Ammon's horn (tissue), 1 donor: ENCODE measurements at regions not wholly inside any gene's neighbourhood (a gene's known extent, or its start where the extent isn't known, plus 50 kb on each side); places are given as distances from the start of the nearest gene placed in this dataset.

Source experiments
- DNase-seq: peaks from one replicate; pipeline ENCODE4 v3.0.0-alpha.2; 2016; ENCODE audit warnings: low spot score

GRCh38 chr1:36721261-36721660, 238.5 kb upstream of the CSF3R start:
- no peak for DNase-seq

GRCh38 chr1:36717431-36717830, 234.7 kb upstream of the CSF3R start:
- DNase-seq = no peak

DNA sequence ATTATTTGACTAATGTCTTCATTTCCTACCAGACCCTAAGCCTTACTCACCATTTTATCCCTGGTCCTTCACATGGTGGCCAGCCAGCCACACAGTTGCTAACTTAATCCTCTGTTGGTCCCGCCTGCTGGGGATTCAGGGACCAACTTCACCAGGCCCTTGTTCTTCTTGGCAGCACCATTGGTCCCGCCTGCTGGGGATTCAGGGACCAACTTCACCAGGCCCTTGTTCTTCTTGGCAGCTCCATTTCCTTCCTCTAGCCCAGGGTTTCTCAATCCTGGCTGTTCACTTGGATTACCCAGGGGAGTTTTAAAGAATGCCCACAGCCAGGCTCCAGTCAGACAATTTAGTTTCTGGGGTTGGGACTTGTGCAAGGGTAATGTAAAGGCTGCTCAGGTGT, 233.1 kb upstream of the CSF3R start:
- DNase-seq = no peak

- no peak for DNase-seq
Observed at GRCh38 chr1:36714301-36714700, 231.6 kb upstream of the CSF3R start.

DNA sequence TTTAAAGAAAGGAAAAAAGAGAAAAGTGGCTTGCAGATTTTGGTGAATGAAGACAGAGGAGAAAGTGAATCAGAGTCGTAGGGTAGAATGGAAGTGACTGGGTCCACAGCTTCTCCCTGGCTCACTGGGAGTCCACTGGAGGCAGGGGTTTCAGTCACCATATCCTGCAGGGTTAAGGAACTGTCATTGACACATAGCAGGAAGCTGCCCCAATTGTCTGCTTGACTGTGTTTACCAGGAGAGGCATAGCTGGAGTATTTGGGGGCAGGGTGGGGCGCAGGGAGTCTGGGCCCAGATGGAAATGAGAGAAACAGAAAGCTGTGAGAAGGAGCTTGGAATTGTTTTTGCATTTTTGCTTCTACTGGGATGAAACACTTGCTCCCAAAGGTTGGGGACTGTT, 228.8 kb upstream of the CSF3R start:
- no peak for DNase-seq

DNA sequence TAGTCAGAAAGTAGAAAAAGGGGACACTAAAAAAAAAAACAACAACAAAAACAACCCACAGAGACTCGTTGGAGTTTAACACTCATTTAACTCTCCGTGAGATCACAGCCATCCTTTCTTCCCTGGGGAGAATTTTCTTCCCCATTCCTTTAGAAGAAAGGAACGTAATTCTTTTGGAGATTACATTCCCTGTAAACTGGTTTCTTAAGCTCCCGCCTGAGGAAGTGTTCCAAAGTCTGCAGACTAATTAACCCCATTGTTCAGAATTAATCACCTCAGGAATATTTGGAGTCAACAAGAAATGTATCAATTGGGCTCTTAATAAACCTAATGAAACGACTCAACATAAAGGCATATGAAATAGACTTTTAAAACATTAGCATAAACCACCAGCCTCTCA, 228.2 kb upstream of the CSF3R start:
- no peak for DNase-seq

DNA sequence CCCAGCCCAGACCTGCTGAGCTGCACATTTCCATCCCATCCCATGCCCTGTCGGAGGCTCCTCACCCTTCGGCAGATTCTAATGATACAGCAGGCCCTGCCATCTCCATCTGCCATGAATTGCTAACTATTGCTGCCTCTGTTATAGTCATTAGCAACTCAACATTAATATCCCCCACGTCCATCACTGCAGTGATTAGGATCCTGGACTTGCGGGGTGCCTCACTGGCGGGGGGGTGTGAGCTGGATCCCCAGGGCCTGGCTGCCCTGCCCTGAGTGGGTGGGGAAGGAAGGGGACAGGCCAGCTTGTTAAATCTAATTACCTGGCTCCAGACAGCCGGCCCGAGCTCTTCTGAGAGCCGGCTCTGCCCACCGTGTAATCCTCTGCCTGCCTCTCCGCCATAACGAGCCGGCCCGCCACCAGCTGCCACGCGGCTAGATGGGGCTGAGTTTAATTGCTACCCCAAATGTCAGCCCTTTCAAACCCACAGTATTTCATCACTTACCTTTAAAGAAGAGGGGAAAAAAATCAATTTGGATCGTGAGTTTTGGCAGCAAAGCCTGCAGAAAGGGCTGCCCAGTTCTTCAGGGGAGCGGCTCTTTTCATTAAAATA, 227.3 kb upstream of the CSF3R start:
- DNase-seq = no peak

GRCh38 chr1:36708587-36708986, 225.9 kb upstream of the CSF3R start:
- DNase-seq = no peak

DNA sequence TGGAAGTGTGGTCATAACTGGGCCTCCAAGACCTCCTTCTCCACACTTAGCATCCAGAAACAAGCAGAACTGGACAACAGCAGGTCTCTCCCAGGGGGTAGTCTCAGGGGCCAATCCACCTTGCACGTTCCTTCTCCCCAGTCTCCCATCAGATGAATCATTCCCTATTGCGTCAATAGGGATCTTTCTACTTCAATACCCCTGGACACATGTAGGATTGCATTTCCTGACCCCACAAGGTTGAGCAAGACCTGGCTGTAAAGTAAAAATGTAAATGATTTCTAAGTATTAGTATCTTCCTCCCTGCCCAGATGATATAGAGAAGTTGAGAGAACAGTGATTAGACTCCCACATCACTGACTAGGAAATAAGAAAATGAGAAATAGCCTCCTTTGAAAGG, 224.5 kb upstream of the CSF3R start:
- DNase-seq = no peak

DNA sequence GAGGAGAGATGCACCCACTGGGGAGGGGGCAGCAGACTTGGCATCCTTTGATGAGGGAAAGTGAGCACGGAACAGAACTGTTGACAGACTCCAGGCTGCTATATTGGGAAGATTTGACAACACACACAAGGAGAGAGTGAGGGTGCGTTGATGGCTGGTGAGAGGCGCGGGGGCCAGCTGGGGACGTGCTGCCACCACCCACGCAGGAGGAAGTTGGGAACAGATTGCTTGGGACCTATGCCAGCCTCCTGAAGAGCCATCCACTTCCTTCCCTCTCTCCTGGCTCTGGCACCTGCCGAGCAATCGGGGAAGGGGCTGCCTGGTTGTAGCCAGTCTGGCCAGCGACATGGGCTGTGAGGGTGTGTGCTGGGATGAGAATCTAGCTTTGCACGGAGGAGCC, 223.7 kb upstream of the CSF3R start:
- no peak for DNase-seq

DNA sequence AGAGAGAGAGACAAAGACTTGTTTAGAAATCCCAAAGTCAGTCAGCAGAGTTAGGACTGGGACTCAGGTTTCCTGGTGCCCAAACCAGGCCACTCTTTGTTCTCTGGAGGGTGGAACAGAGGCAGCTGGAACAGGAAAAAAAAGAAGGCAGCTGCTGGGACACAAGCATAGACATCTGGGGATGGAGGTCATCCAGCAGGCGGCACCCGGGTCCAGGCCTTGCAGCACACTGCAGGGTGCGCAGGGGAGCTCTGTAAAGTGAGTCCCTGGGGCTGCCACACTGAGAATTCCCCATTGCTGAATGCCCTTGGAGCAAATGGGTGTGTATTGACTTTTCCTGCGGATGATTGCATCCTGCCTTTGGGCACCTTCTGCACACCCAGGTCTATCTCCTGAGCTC, 222.9 kb upstream of the CSF3R start:
- DNase-seq = no peak

GRCh38 chr1:36703526-36704208, 221.0 kb upstream of the CSF3R start:
- DNase-seq = peak; percentile 92

GRCh38 chr1:36702963-36703362, 220.2 kb upstream of the CSF3R start:
- DNase-seq = no peak

DNA sequence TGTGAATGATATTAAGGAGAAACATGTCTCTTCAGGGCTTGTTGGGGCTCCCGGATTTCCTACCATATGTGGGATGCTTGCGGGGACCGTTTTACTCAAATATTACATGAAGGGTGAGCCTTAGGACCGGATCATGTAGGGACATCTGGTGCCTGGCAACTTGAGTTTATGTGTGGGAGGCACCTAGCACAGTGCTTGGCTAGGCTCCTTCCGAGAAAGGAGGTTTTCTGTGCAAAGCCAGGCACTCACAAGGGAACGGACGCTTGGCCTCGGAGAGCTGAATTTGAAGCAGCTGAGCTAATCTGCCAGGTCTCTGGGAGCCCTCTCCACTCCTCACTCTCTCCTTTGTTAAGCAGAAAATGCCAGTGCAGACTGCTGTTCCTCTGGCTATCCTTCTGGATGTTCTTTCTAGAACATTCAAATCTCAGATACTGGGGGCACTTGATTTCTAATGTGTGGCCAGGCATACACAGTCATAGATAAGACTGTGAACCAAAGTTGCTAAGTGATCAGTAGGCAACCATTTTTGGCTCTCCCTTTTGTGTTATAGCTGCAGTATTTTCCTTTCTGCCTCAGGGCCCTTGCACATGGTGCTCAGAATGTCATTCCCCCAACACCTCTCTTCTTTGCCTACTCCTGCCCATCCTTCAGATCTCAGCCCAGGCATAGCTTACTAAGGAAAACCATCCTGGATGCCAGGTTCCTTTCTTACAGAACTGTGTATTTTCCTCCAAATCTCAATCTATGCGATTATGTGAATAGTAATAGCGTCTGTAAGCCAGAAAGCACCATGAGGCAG, 216.6 kb upstream of the CSF3R start:
- peak; percentile 40 for DNase-seq

DNA sequence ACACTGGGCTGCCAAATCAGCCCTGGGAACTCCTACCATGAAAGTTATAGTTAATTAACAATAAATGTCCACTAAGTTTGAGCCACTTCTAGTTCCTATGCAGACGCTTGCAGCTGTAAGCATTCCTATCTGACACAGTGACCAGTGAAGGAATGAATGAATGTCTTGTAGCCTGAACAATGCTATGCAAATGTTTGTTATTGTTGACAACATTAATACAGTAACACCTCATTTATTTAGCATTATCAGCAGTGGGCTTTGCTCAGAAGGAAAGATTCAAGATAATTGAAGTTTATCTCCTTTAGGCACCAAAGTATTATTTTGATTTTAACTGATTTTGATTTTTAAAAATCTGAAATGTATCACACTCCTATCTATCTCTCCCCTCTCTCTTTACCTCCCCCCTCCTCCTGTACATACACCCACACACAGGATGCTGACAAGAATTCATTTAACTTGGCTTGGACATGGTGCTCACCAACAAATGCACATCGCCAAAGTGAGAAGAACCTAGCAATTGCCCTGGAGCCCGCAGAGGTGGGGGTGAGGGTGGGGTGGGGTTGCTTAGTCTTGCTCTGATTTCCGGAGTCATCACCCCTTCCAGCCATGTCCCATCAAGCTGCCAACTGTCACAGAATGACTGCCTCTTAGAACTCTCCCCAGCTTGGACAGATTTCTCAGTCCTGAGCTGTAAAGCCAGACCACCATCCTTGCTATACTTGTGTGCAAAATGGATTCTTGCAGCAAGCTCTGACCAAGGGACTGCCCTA, 215.3 kb upstream of the CSF3R start:
- no peak for DNase-seq

DNA sequence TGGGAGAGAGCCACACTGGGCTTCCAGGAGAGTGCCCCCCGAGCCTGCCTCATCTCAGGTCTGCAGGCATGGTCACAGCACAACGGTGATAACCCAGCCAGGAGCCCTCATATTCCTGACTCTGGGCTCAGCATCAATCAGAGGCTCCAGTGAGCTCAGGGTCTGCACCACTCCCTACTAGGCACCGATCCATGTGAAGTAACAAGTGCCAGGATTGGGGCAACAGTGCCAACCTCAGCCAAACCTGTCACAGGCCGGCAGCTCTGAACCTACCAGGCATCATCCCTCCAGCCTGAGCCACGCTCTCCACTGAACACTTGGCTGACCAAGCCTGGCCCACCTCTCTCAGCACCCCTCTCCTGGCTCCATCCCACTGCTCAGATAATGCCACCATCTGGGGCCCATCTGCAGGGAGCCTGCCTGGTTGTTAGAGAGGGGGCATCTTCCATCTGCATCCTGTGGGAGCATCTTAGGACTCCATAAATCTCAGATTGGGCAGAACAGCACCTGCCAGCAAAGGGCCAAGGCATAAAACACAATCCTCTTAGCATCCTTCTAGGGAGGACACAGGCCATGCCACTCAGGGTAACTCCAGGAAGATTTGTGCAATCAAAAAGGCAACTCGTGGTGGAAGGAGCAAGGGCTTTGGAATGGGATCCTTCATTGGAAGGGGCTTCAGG, 213.7 kb upstream of the CSF3R start:
- no peak for DNase-seq

- no peak for DNase-seq
Observed at GRCh38 chr1:36693603-36694002, 210.9 kb upstream of the CSF3R start.

GRCh38 chr1:36693161-36693525, 210.4 kb upstream of the CSF3R start:
- DNase-seq = peak; percentile 41

DNA sequence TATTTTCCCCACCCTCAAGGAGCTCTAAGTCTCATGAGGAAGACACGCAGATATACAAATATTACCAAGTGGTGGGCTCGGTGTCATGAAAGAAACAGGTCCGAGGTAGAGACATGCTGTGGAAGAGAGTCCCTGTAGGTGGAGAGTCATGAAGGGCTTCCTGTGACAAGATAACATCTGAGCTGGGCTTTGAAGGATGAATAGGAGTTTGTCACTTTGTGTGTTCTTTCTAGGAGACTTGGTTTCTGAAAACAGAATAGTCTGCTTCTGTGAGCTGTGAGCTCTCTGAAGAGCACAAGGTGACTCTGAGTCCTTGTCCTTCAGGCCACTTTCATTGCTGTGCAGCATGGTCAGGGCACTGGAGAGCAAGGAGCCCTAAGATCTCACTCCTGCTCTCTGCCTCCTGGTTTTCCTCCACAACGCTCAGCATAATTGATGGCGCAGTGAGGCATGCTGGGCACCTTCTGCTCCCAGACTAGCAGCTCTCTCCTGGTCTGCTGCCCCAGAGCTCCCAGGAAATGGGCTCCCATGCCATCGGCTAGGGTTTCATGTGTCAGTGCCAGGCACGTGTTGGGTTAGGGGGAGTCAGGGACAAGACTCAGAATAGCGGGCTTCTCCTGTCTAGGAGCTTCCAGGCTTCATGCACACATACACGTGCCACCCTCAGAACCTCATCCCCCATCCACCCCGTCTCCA, 209.9 kb upstream of the CSF3R start:
- DNase-seq = no peak

DNA sequence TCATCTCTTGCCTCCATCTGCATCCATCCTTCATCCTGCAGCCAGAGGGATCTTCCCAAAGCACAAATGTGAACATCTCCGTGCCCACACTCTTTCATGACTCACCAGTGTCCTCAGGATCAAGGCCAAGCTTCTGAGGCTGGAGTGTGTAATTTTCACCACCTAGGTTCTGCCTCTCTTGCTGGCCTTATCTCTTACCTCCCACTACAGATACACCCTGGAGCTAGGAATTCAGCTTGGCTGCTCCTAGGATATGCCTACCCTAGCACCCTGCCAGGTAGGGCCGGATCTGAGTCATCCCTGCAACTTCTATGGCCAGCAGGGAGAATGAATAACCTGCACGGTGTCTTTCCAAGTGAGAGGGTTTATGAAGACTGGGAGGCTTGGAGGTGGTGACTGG, 208.7 kb upstream of the CSF3R start:
- DNase-seq = no peak

GRCh38 chr1:36689992-36690391, 207.3 kb upstream of the CSF3R start:
- DNase-seq = no peak
